Neutrophil (primary cell): ENCODE measurements at regions not wholly inside any gene's neighbourhood (a gene's known extent, or its start where the extent isn't known, plus 50 kb on each side); places are given as distances from the start of the nearest gene placed in this dataset.

ENCODE experiments used
- H3K27ac ChIP-seq: fragments of 200-600 bp; sonication (generic); 2 replicates; pipeline ENCODE4 v1.5.1; 2016; ENCODE audit warnings: mild to moderate bottlenecking, moderate library complexity
- H3K27me3 ChIP-seq: fragments of 200-600 bp; sonication (generic); 2 replicates; pipeline ENCODE4 v1.6.0; 2016; ENCODE audit warnings: mild to moderate bottlenecking
- H3K36me3 ChIP-seq: fragments of 200-600 bp; sonication (generic); 2 replicates; pipeline ENCODE4 v1.5.1; 2017
- H3K4me1 ChIP-seq, 2 experiments: fragments of 200-600 bp in 1 of 2; sonication (generic) in 1 of 2; 1 replicate in 1 of 2; 2 replicates in 1 of 2; pipeline versions ENCODE4 v1.5.1 to v1.6.1; 2013 to 2016; ENCODE audit warnings: low read depth in 1 of 2, low read length in 1 of 2, mild to moderate bottlenecking in 1 of 2, moderate library complexity in 1 of 2; ENCODE audit not compliant: control insufficient read depth in 1 of 2, insufficient read depth in 1 of 2
- H3K4me3 ChIP-seq, 2 experiments: fragments of 200-600 bp in 1 of 2; sonication (generic) in 1 of 2; 1 replicate in 1 of 2; 2 replicates in 1 of 2; pipeline ENCODE4 v1.5.1; 2013 to 2016; ENCODE audit warnings: low read depth in 1 of 2, low read length in 1 of 2, mild to moderate bottlenecking in 1 of 2, moderate library complexity in 1 of 2
- H3K9me3 ChIP-seq: fragments of 200-600 bp; sonication (generic); 2 replicates; pipeline ENCODE4 v1.5.1; 2016
- CTCF ChIP-seq: fragments of 200-600 bp; sonication (generic); IDR thresholded peaks from 2 replicates; pipeline ENCODE4 v1.5.1; 2016; ENCODE audit warnings: antibody characterized with exemption

- no peak for TF ChIP-seq CTCF
- Histone ChIP-seq H3K27ac (no peak overlapping the region), H3K4me3 (no peak overlapping the region), H3K27me3 (no peaks in the 10 kb centered on the region), H3K4me1 (no peaks in the 10 kb centered on the region), H3K9me3 (no peaks in the 10 kb centered on the region), H3K36me3 (no peaks in the 10 kb centered on the region)
Observed at GRCh38 chr3:82672966-82673365, 911.5 kb upstream of the GBE1 start.

- no peak overlapping the region for H3K27ac ChIP-seq
- no peaks in the 10 kb centered on the region for H3K9me3 ChIP-seq
- no peak overlapping the region for H3K4me3 ChIP-seq
- TF ChIP-seq CTCF, result no peak
- H3K27me3 ChIP-seq, result no peaks in the 10 kb centered on the region
- no peaks in the 10 kb centered on the region for H3K4me1 ChIP-seq
- no peaks in the 10 kb centered on the region for H3K36me3 ChIP-seq
Observed at GRCh38 chr3:82671466-82671865, 910.0 kb upstream of the GBE1 start.

GRCh38 chr3:82654708-82655107 is 893.3 kb upstream of the GBE1 start:
- TF ChIP-seq CTCF, result no peak
- H3K9me3 ChIP-seq, result no peaks in the 10 kb centered on the region
- no peaks in the 10 kb centered on the region for H3K4me1 ChIP-seq
- no peaks in the 10 kb centered on the region for H3K36me3 ChIP-seq
- no peaks in the 10 kb centered on the region for H3K27me3 ChIP-seq
- H3K27ac ChIP-seq, result no peak overlapping the region
- H3K4me3 ChIP-seq, result no peak overlapping the region

GRCh38 chr3:82643948-82644347 is 882.5 kb upstream of the GBE1 start:
- TF ChIP-seq CTCF, result no peak
- Histone ChIP-seq H3K9me3 (no peaks in the 10 kb centered on the region), H3K27ac (no peak overlapping the region), H3K36me3 (no peaks in the 10 kb centered on the region), H3K27me3 (no peaks in the 10 kb centered on the region), H3K4me3 (no peak overlapping the region), H3K4me1 (no peaks in the 10 kb centered on the region)

- no peak for TF ChIP-seq CTCF
- no peak overlapping the region for H3K4me3 ChIP-seq
- H3K36me3 ChIP-seq, result no peaks in the 10 kb centered on the region
- no peaks in the 10 kb centered on the region for H3K9me3 ChIP-seq
- H3K4me1 ChIP-seq, result no peaks in the 10 kb centered on the region
- H3K27ac ChIP-seq, result no peak overlapping the region
- H3K27me3 ChIP-seq, result no peaks in the 10 kb centered on the region
Observed at GRCh38 chr3:82641701-82642100, 880.3 kb upstream of the GBE1 start.

- no peak for TF ChIP-seq CTCF
- no peaks in the 10 kb centered on the region for H3K27me3 ChIP-seq
- H3K4me3 ChIP-seq, result no peak overlapping the region
- H3K27ac ChIP-seq, result no peak overlapping the region
- H3K4me1 ChIP-seq, result no peaks in the 10 kb centered on the region
- H3K36me3 ChIP-seq, result no peaks in the 10 kb centered on the region
- no peaks in the 10 kb centered on the region for H3K9me3 ChIP-seq
Observed at GRCh38 chr3:82640254-82640653, 878.8 kb upstream of the GBE1 start.
